ENCODE measurements at regions not wholly inside any gene's neighbourhood (a gene's known extent, or its start where the extent isn't known, plus 50 kb on each side); places are given as distances from the start of the nearest gene placed in this dataset.

DNA sequence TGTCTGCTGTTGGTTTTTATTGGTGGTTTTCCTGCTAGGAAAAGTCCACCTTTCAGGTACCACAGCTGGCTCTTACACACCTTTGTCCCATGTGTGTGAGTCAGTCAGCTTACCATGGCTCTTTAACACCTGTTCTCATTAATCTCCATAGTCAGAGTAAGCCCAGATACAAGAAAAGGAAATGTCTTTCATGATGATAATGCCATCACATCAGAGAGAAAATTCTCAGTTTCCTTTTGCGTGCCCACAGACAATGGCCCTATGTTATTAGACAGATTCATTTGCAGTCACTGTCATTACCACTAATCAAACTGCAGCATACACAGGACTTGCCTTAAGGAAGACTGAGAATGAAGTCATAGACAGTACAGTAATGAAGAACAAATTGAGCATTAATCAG is 1583.6 kb upstream of the LRRTM3 start:
- no peak overlapping the region for H3K9ac ChIP-seq (ENCODE audit: low read length in 2 of 2)
- no peaks in the 10 kb centered on the region for H3K4me1 ChIP-seq (ENCODE audit: control insufficient read depth, insufficient read depth, low read length)
- H3K9me3 ChIP-seq (ENCODE audit: control insufficient read depth in 2 of 2, low read length in 2 of 2) = no peaks in the 10 kb centered on the region
- no peaks in the 10 kb centered on the region for H3K36me3 ChIP-seq (ENCODE audit: control insufficient read depth in 2 of 2, insufficient read depth in 2 of 2, low read length in 2 of 2)
- H3K4me3 ChIP-seq (ENCODE audit: low read length in 2 of 2) = no peak overlapping the region
- H3K27me3 ChIP-seq (ENCODE audit: control insufficient read depth in 1 of 2, insufficient read depth in 2 of 2, low read length in 2 of 2) = no peaks in the 10 kb centered on the region
- H3K27ac ChIP-seq (ENCODE audit: low read length) = no peak overlapping the region

- Histone ChIP-seq H3K36me3 (ENCODE audit: control insufficient read depth in 2 of 2, insufficient read depth in 2 of 2, low read length in 2 of 2) (no peaks in the 10 kb centered on the region), H3K4me3 (ENCODE audit: low read length in 2 of 2) (no peak overlapping the region), H3K9ac (ENCODE audit: low read length in 2 of 2) (no peak overlapping the region), H3K4me1 (ENCODE audit: control insufficient read depth, insufficient read depth, low read length) (no peaks in the 10 kb centered on the region), H3K9me3 (ENCODE audit: control insufficient read depth in 2 of 2, low read length in 2 of 2) (no peaks in the 10 kb centered on the region), H3K27me3 (ENCODE audit: control insufficient read depth in 1 of 2, insufficient read depth in 2 of 2, low read length in 2 of 2) (no peaks in the 10 kb centered on the region), H3K27ac (ENCODE audit: low read length) (no peak overlapping the region)
These were observed 1579.4 kb upstream of the LRRTM3 start for GRCh38 chr10:65346466-65346865.

GRCh38 chr10:65348637-65349036 is 1577.2 kb upstream of the LRRTM3 start:
- Histone ChIP-seq H3K36me3 (ENCODE audit: control insufficient read depth in 2 of 2, insufficient read depth in 2 of 2, low read length in 2 of 2) (no peaks in the 10 kb centered on the region), H3K9ac (ENCODE audit: low read length in 2 of 2) (no peak overlapping the region), H3K27ac (ENCODE audit: low read length) (no peak overlapping the region), H3K9me3 (ENCODE audit: control insufficient read depth in 2 of 2, low read length in 2 of 2) (no peaks in the 10 kb centered on the region), H3K27me3 (ENCODE audit: control insufficient read depth in 1 of 2, insufficient read depth in 2 of 2, low read length in 2 of 2) (no peaks in the 10 kb centered on the region), H3K4me3 (ENCODE audit: low read length in 2 of 2) (no peak overlapping the region), H3K4me1 (ENCODE audit: control insufficient read depth, insufficient read depth, low read length) (no peaks in the 10 kb centered on the region)

- H3K9me3 ChIP-seq (ENCODE audit: control insufficient read depth in 2 of 2, low read length in 2 of 2) = no peaks in the 10 kb centered on the region
- H3K9ac ChIP-seq (ENCODE audit: low read length in 2 of 2) = no peak overlapping the region
- H3K4me3 ChIP-seq (ENCODE audit: low read length in 2 of 2) = no peak overlapping the region
- H3K36me3 ChIP-seq (ENCODE audit: control insufficient read depth in 2 of 2, insufficient read depth in 2 of 2, low read length in 2 of 2) = no peaks in the 10 kb centered on the region
- H3K27ac ChIP-seq (ENCODE audit: low read length) = no peak overlapping the region
- no peaks in the 10 kb centered on the region for H3K4me1 ChIP-seq (ENCODE audit: control insufficient read depth, insufficient read depth, low read length)
- H3K27me3 ChIP-seq (ENCODE audit: control insufficient read depth in 1 of 2, insufficient read depth in 2 of 2, low read length in 2 of 2) = no peaks in the 10 kb centered on the region
These were observed 1575.2 kb upstream of the LRRTM3 start for GRCh38 chr10:65350611-65351010.

DNA sequence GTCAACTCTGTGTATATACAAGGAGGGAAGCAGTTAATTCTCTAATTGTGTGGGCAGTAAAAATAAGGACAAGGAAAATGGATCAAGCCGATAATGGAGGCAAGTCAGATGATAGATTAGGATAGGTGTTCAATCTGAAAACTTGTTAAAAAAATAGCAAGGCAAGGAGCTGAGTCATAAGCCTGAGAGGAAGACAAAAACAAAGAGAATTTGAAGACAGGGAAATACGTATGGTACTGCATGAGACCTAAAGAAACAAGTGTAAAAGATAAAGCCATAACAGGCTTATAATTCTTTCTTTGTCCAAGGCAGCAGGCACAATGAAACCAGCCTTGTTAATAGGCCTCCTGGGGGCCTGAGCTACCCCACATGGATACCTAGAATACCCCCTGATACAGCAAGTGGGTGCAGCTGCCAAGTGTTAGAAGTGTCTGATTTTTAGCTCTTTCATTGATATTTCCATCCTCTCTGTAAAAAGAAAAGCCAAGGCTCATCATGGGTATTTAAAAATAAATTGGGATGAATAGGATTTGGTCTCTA is 1570.6 kb upstream of the LRRTM3 start:
- no peaks in the 10 kb centered on the region for H3K4me1 ChIP-seq (ENCODE audit: control insufficient read depth, insufficient read depth, low read length)
- no peaks in the 10 kb centered on the region for H3K36me3 ChIP-seq (ENCODE audit: control insufficient read depth in 2 of 2, insufficient read depth in 2 of 2, low read length in 2 of 2)
- no peak overlapping the region for H3K4me3 ChIP-seq (ENCODE audit: low read length in 2 of 2)
- H3K9ac ChIP-seq (ENCODE audit: low read length in 2 of 2) = no peak overlapping the region
- H3K27me3 ChIP-seq (ENCODE audit: control insufficient read depth in 1 of 2, insufficient read depth in 2 of 2, low read length in 2 of 2) = no peaks in the 10 kb centered on the region
- no peaks in the 10 kb centered on the region for H3K9me3 ChIP-seq (ENCODE audit: control insufficient read depth in 2 of 2, low read length in 2 of 2)
- no peak overlapping the region for H3K27ac ChIP-seq (ENCODE audit: low read length)

- Histone ChIP-seq H3K27me3 (ENCODE audit: control insufficient read depth in 1 of 2, insufficient read depth in 2 of 2, low read length in 2 of 2) (no peaks in the 10 kb centered on the region), H3K9ac (ENCODE audit: low read length in 2 of 2) (no peak overlapping the region), H3K9me3 (ENCODE audit: control insufficient read depth in 2 of 2, low read length in 2 of 2) (no peaks in the 10 kb centered on the region), H3K36me3 (ENCODE audit: control insufficient read depth in 2 of 2, insufficient read depth in 2 of 2, low read length in 2 of 2) (no peaks in the 10 kb centered on the region), H3K4me3 (ENCODE audit: low read length in 2 of 2) (no peak overlapping the region), H3K4me1 (ENCODE audit: control insufficient read depth, insufficient read depth, low read length) (no peaks in the 10 kb centered on the region), H3K27ac (ENCODE audit: low read length) (no peak overlapping the region)
These were observed 1567.3 kb upstream of the LRRTM3 start for GRCh38 chr10:65358565-65358964.

DNA sequence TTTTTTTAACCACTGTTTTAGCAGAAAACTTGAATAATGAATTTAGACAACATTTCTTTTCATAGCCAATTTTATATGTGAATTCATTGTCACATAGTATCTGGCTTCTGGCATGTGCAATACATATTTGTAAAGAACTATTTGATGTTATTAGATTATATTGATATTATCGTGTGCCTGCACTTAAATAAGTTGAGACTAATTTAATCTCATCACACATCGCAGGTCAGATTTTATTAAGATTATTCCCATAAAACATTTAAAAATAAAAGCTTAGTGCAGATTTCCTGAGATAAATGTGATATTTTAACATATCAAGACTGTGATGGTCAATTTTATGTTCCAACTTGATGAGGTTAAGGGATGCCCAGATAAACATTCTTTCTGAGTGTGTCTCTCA is 1565.3 kb upstream of the LRRTM3 start:
- no peak overlapping the region for H3K4me3 ChIP-seq (ENCODE audit: low read length in 2 of 2)
- no peaks in the 10 kb centered on the region for H3K9me3 ChIP-seq (ENCODE audit: control insufficient read depth in 2 of 2, low read length in 2 of 2)
- H3K9ac ChIP-seq (ENCODE audit: low read length in 2 of 2) = no peak overlapping the region
- no peak overlapping the region for H3K27ac ChIP-seq (ENCODE audit: low read length)
- H3K36me3 ChIP-seq (ENCODE audit: control insufficient read depth in 2 of 2, insufficient read depth in 2 of 2, low read length in 2 of 2) = no peaks in the 10 kb centered on the region
- H3K4me1 ChIP-seq (ENCODE audit: control insufficient read depth, insufficient read depth, low read length) = no peaks in the 10 kb centered on the region
- no peaks in the 10 kb centered on the region for H3K27me3 ChIP-seq (ENCODE audit: control insufficient read depth in 1 of 2, insufficient read depth in 2 of 2, low read length in 2 of 2)

DNA sequence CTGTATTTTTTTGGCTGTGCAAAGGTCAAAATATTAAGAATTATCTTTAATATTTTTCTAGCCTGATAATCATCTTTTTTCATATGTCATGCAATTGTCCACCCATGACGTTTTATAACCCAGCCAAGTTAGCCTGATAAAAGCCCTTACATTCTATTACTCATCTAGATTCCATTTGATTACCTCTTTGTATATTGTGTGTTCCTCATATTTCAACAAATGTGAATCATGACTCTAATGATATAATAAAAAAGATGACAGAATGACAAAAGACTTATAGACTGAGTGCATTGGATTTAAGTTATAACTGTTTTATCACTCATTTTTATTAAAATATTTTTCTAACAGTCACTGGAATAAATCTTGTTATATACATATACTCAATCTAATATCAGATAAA is 1560.0 kb upstream of the LRRTM3 start:
- H3K4me3 ChIP-seq (ENCODE audit: low read length in 2 of 2) = no peak overlapping the region
- H3K4me1 ChIP-seq (ENCODE audit: control insufficient read depth, insufficient read depth, low read length) = no peaks in the 10 kb centered on the region
- no peaks in the 10 kb centered on the region for H3K36me3 ChIP-seq (ENCODE audit: control insufficient read depth in 2 of 2, insufficient read depth in 2 of 2, low read length in 2 of 2)
- no peak overlapping the region for H3K27ac ChIP-seq (ENCODE audit: low read length)
- H3K9ac ChIP-seq (ENCODE audit: low read length in 2 of 2) = no peak overlapping the region
- H3K9me3 ChIP-seq (ENCODE audit: control insufficient read depth in 2 of 2, low read length in 2 of 2) = no peaks in the 10 kb centered on the region
- no peaks in the 10 kb centered on the region for H3K27me3 ChIP-seq (ENCODE audit: control insufficient read depth in 1 of 2, insufficient read depth in 2 of 2, low read length in 2 of 2)

- Histone ChIP-seq H3K27ac (ENCODE audit: low read length) (no peak overlapping the region), H3K4me3 (ENCODE audit: low read length in 2 of 2) (no peak overlapping the region), H3K9ac (ENCODE audit: low read length in 2 of 2) (no peak overlapping the region), H3K9me3 (ENCODE audit: control insufficient read depth in 2 of 2, low read length in 2 of 2) (no peaks in the 10 kb centered on the region), H3K36me3 (ENCODE audit: control insufficient read depth in 2 of 2, insufficient read depth in 2 of 2, low read length in 2 of 2) (no peaks in the 10 kb centered on the region), H3K27me3 (ENCODE audit: control insufficient read depth in 1 of 2, insufficient read depth in 2 of 2, low read length in 2 of 2) (no peaks in the 10 kb centered on the region), H3K4me1 (ENCODE audit: control insufficient read depth, insufficient read depth, low read length) (no peaks in the 10 kb centered on the region)
These were observed 1558.1 kb upstream of the LRRTM3 start for GRCh38 chr10:65367706-65368105.

- H3K4me1 ChIP-seq (ENCODE audit: control insufficient read depth, insufficient read depth, low read length) = no peaks in the 10 kb centered on the region
- H3K9me3 ChIP-seq (ENCODE audit: control insufficient read depth in 2 of 2, low read length in 2 of 2) = no peaks in the 10 kb centered on the region
- H3K9ac ChIP-seq (ENCODE audit: low read length in 2 of 2) = no peak overlapping the region
- H3K27ac ChIP-seq (ENCODE audit: low read length) = no peak overlapping the region
- no peak overlapping the region for H3K4me3 ChIP-seq (ENCODE audit: low read length in 2 of 2)
- no peaks in the 10 kb centered on the region for H3K36me3 ChIP-seq (ENCODE audit: control insufficient read depth in 2 of 2, insufficient read depth in 2 of 2, low read length in 2 of 2)
- H3K27me3 ChIP-seq (ENCODE audit: control insufficient read depth in 1 of 2, insufficient read depth in 2 of 2, low read length in 2 of 2) = no peaks in the 10 kb centered on the region
These were observed 1550.3 kb upstream of the LRRTM3 start for GRCh38 chr10:65375528-65375927.

GRCh38 chr10:65377687-65378086 is 1548.1 kb upstream of the LRRTM3 start:
- no peaks in the 10 kb centered on the region for H3K27me3 ChIP-seq (ENCODE audit: control insufficient read depth in 1 of 2, insufficient read depth in 2 of 2, low read length in 2 of 2)
- no peaks in the 10 kb centered on the region for H3K36me3 ChIP-seq (ENCODE audit: control insufficient read depth in 2 of 2, insufficient read depth in 2 of 2, low read length in 2 of 2)
- H3K4me3 ChIP-seq (ENCODE audit: low read length in 2 of 2) = no peak overlapping the region
- no peaks in the 10 kb centered on the region for H3K4me1 ChIP-seq (ENCODE audit: control insufficient read depth, insufficient read depth, low read length)
- no peak overlapping the region for H3K9ac ChIP-seq (ENCODE audit: low read length in 2 of 2)
- no peak overlapping the region for H3K27ac ChIP-seq (ENCODE audit: low read length)
- no peaks in the 10 kb centered on the region for H3K9me3 ChIP-seq (ENCODE audit: control insufficient read depth in 2 of 2, low read length in 2 of 2)

Data from stomach smooth muscle (tissue), 2 donors.